IMR-90 (cell line): ENCODE measurements at regions not wholly inside any gene's neighbourhood (a gene's known extent, or its start where the extent isn't known, plus 50 kb on each side); places are given as distances from the start of the nearest gene placed in this dataset.

Source experiments
- ATAC-seq: fragments of 200-7000 bp; cut with Tn5 transposase; 2 replicates; pipeline ENCODE4 v1.9.1; 2020; ENCODE audit warnings: low read depth, mild to moderate bottlenecking, moderate library complexity
- BruUV-seq: library from RNA; stranded (reverse); fragments of 400-500 nt; replicated peaks from 2 replicates; lab custom pipeline; 2021; lab: Mats Ljungman, UMichigan
- CTCF ChIA-PET: fragments of 300-600 bp; formaldehyde crosslinking; extraction: SDS; loops from one replicate; lab custom pipeline; 2021; ENCODE audit warnings: antibody characterized with exemption; lab: Yijun Ruan, JAX
- POLR2A ChIA-PET: fragments of 300-600 bp; sonication (Branson Sonifier 250); formaldehyde crosslinking; loops from one replicate; lab custom pipeline; 2022; ENCODE audit warnings: antibody characterized with exemption; ENCODE audit not compliant: unreplicated experiment; lab: Charles Lee
- DNase-seq: peaks from one replicate; pipeline ENCODE4 v3.0.0; 2013
- H2AFZ ChIP-seq: replicated peaks from 2 replicates; pipeline ENCODE3; 2013; ENCODE audit warnings: low read length, mild to moderate bottlenecking; ENCODE audit not compliant: poor library complexity
- H2AK5ac ChIP-seq: 2 replicates; pipeline ENCODE4 v1.6.1; 2013; ENCODE audit warnings: low read depth, low read length, inconsistent platforms
- H2AK9ac ChIP-seq: replicated peaks from 2 replicates; pipeline ENCODE3; 2013; ENCODE audit warnings: mild to moderate bottlenecking, low read depth, low read length, moderate library complexity; ENCODE audit not compliant: poor library complexity
- H2BK120ac ChIP-seq: 2 replicates; pipeline ENCODE4 v1.6.1; 2013; ENCODE audit warnings: low read depth, low read length, inconsistent platforms
- H2BK15ac ChIP-seq: 3 replicates; pipeline ENCODE4 v1.6.1; 2013; ENCODE audit warnings: low read depth, low read length, inconsistent platforms
- H2BK20ac ChIP-seq: 2 replicates; pipeline ENCODE4 v1.6.1; 2013; ENCODE audit warnings: low read depth, mild to moderate bottlenecking, inconsistent platforms, low read length, moderate library complexity
- H2BK5ac ChIP-seq: 2 replicates; pipeline ENCODE4 v1.6.1; 2013; ENCODE audit warnings: mild to moderate bottlenecking, low read depth, low read length, inconsistent platforms; ENCODE audit not compliant: poor library complexity, severe bottlenecking
- H3K14ac ChIP-seq: replicated peaks from 2 replicates; pipeline ENCODE4 v1.6.1; 2013; ENCODE audit warnings: low read depth, low read length, inconsistent platforms
- H3K18ac ChIP-seq: 2 replicates; pipeline ENCODE4 v1.6.1; 2013; ENCODE audit warnings: low read depth, low read length, control low read depth
- H3K23ac ChIP-seq: 2 replicates; pipeline ENCODE4 v1.6.1; 2013; ENCODE audit warnings: low read depth, low read length, inconsistent platforms
- H3K27ac ChIP-seq: 2 replicates; pipeline ENCODE4 v1.5.1; 2013; ENCODE audit warnings: mild to moderate bottlenecking, control low read depth, low read length; ENCODE audit not compliant: insufficient read depth
- H3K27me3 ChIP-seq: 2 replicates; pipeline ENCODE4 v1.6.1; 2013; ENCODE audit warnings: low read length; ENCODE audit not compliant: control insufficient read depth, insufficient read depth
- H3K36me3 ChIP-seq: 2 replicates; pipeline ENCODE4 v1.6.1; 2013; ENCODE audit warnings: low read length, mixed read lengths; ENCODE audit not compliant: control insufficient read depth, insufficient read depth
- H3K4ac ChIP-seq: 2 replicates; pipeline ENCODE4 v1.6.1; 2013; ENCODE audit warnings: low read depth, low read length, inconsistent platforms
- H3K4me1 ChIP-seq: 2 replicates; pipeline ENCODE4 v1.6.1; 2013; ENCODE audit warnings: low read length, mixed read lengths; ENCODE audit not compliant: control insufficient read depth, insufficient read depth
- H3K4me2 ChIP-seq: 2 replicates; pipeline ENCODE4 v1.6.1; 2013; ENCODE audit warnings: low read depth, mild to moderate bottlenecking, control low read depth, low read length, moderate library complexity
- H3K4me3 ChIP-seq: 2 replicates; pipeline ENCODE4 v1.5.1; 2013; ENCODE audit warnings: low read depth, mild to moderate bottlenecking, control low read depth, low read length, moderate library complexity; ENCODE audit not compliant: insufficient read depth
- H3K56ac ChIP-seq: 2 replicates; pipeline ENCODE4 v1.6.1; 2013; ENCODE audit warnings: low read length, inconsistent platforms; ENCODE audit not compliant: insufficient read depth; ENCODE audit errors: extremely low read depth
- H3K79me1 ChIP-seq, 2 experiments: 2 replicates each; pipeline ENCODE4 v1.6.1; 2013; ENCODE audit warnings: low read length in 2 of 2, inconsistent platforms in 1 of 2, low read depth in 1 of 2
- H3K9ac ChIP-seq: 2 replicates; pipeline ENCODE4 v1.6.1; 2013; ENCODE audit warnings: low read depth, low read length, control low read depth
- H3K9me1 ChIP-seq: 2 replicates; pipeline ENCODE4 v1.6.1; 2013; ENCODE audit warnings: low read length, inconsistent platforms; ENCODE audit not compliant: insufficient read depth
- H3K9me3 ChIP-seq: 2 replicates; pipeline ENCODE4 v1.6.1; 2013; ENCODE audit warnings: low read length; ENCODE audit not compliant: control insufficient read depth, insufficient read depth
- H4K20me1 ChIP-seq: 2 replicates; pipeline ENCODE4 v1.6.1; 2013; ENCODE audit warnings: low read length, inconsistent platforms; ENCODE audit not compliant: insufficient read depth
- H4K5ac ChIP-seq: 2 replicates; pipeline ENCODE4 v1.6.1; 2013; ENCODE audit warnings: mild to moderate bottlenecking, low read depth, low read length, control low read depth
- H4K8ac ChIP-seq, 2 experiments: 2 replicates each; pipeline ENCODE4 v1.6.1; 2013; ENCODE audit warnings: low read depth in 2 of 2, low read length in 2 of 2, control low read depth in 1 of 2, inconsistent platforms in 1 of 2
- H4K91ac ChIP-seq: 2 replicates; pipeline ENCODE4 v1.6.1; 2013; ENCODE audit warnings: low read depth, low read length, inconsistent platforms; ENCODE audit not compliant: insufficient read depth
- ELK1 ChIP-seq: fragments of 150-350 bp; IDR thresholded peaks from 2 replicates; pipeline ENCODE4 v1.6.1; 2016; ENCODE audit warnings: low read depth, mild to moderate bottlenecking, low read length, moderate library complexity, borderline replicate concordance
- MXI1 ChIP-seq: IDR thresholded peaks from 2 replicates; pipeline ENCODE4 v1.6.1; 2012; ENCODE audit warnings: low read depth, mild to moderate bottlenecking, low read length, moderate library complexity, borderline replicate concordance
- RAD21 ChIP-seq: IDR thresholded peaks from 2 replicates; pipeline ENCODE4 v1.6.1; 2012; ENCODE audit warnings: low read length, improper control_type of control experiment
- SMC3 ChIP-seq: fragments of 150-350 bp; IDR thresholded peaks from 2 replicates; pipeline ENCODE4 v1.6.1; 2016; ENCODE audit warnings: low read depth, mild to moderate bottlenecking, antibody characterized with exemption, low read length, moderate library complexity
- USF2 ChIP-seq: fragments of 150-350 bp; IDR thresholded peaks from 2 replicates; pipeline ENCODE4 v1.6.1; 2017; ENCODE audit warnings: mild to moderate bottlenecking, antibody characterized with exemption, low read length, low read depth
- WGBS, 2 experiments: methylation state at CpG; one replicate each; pipeline versions ENCODE4 v1.1.5 to v1.1.7; 2013; ENCODE audit warnings: missing lambda C conversion rate in 2 of 2; ENCODE audit not compliant: insufficient read length in 1 of 2; ENCODE audit errors: extremely low coverage in 2 of 2; 5-methylcytosine and 5-hydroxymethylcytosine counted together
- dilution Hi-C: fragments of 300-500 bp; cut with HindIII; formaldehyde crosslinking; loops from one replicate; pipeline ENCODE4 v1.14.3; 2018; ENCODE audit warnings: low sequenced_read_pairs; ENCODE audit not compliant: unreplicated experiment
- in situ Hi-C: fragments of 300-500 bp; cut with MboI; formaldehyde crosslinking; loops from 3 replicates; pipeline ENCODE4 v1.14.3; 2019; ENCODE audit warnings: low sequenced_read_pairs, inconsistent platforms, mixed read lengths
- intact Hi-C: fragments of 100-400 bp; cut with micrococcal nuclease; formaldehyde crosslinking; loops from 2 replicates; pipeline ENCODE4 v1.10.0; 2022

GRCh38 chr6:141657812-141658211 is 474.9 kb upstream of the GJE1 start:
- Histone ChIP-seq H3K27me3 (no peaks in the 10 kb centered on the region), H3K9me1 (no peaks in the 10 kb centered on the region), H3K9ac (no peak overlapping the region), H3K4me2 (no peak overlapping the region), H3K4me3 (no peak overlapping the region), H4K5ac (no peak overlapping the region), H3K4ac (no peak overlapping the region), H2AK9ac (no peak overlapping the region), H4K8ac (no peak overlapping the region), H3K27ac (no peak overlapping the region), H3K23ac (no peak overlapping the region), H3K36me3 (no peaks in the 10 kb centered on the region), H2BK5ac (no peak overlapping the region), H2BK120ac (no peak overlapping the region), H4K20me1 (no peaks in the 10 kb centered on the region), H3K9me3 (no peaks in the 10 kb centered on the region), H3K4me1 (no peaks in the 10 kb centered on the region), H2AFZ (no peak overlapping the region), H2BK20ac (no peak overlapping the region), H3K56ac (no peak overlapping the region), H2BK15ac (no peak overlapping the region), H3K79me1 (no peaks in the 10 kb centered on the region), H4K91ac (no peak overlapping the region), H2AK5ac (no peak overlapping the region), H3K18ac (no peak overlapping the region), H3K14ac (no peak overlapping the region)
- ChIA-PET CTCF (no interaction called here), POLR2A (no interaction called here)
- no peak for TF ChIP-seq USF2
- no peak for TF ChIP-seq ELK1
- no peak for TF ChIP-seq SMC3
- TF ChIP-seq RAD21, result no peak
- no peak for TF ChIP-seq MXI1
- DNase-seq, result no peak
- intact Hi-C loops, result no loop called here
- in situ Hi-C loops, result no loop called here
- BruUV-seq, result no TSS peak
- whole genome bisulfite sequencing, 2 experiments, result no CpG with 5 or more reads among the region's 1 CpG
- ATAC-seq, result no peak
- dilution Hi-C loops, result no loop called here
